GM21737 (cell line): ENCODE measurements at regions not wholly inside any gene's neighbourhood (a gene's known extent, or its start where the extent isn't known, plus 50 kb on each side); places are given as distances from the start of the nearest gene placed in this dataset.
"Not testable (repeated sequence)": the region's sequence is repeated elsewhere in the genome, so short reads cannot be mapped to it uniquely, and the experiment has no call there.

ENCODE experiments used
- ATAC-seq: cut with Tn5 transposase; IDR thresholded peaks from one replicate; pipeline ENCODE4 v1.9.1; 2021; ENCODE audit warnings: mild to moderate bottlenecking, moderate library complexity; ENCODE audit not compliant: unreplicated experiment

- peak; percentile 98 for ATAC-seq
These were observed 60.6 kb upstream of the EMB start for GRCh38 chr5:50501491-50502228.

- ATAC-seq = not testable (repeated sequence)
These were observed 72.0 kb upstream of the EMB start for GRCh38 chr5:50513028-50513457.

- ATAC-seq = not testable (repeated sequence)
These were observed 80.0 kb upstream of the EMB start for GRCh38 chr5:50521060-50521459.

GRCh38 chr5:50527514-50528060 is 86.5 kb upstream of the EMB start:
- not testable (repeated sequence) for ATAC-seq

- no peak for ATAC-seq
These were observed 94.3 kb upstream of the EMB start for GRCh38 chr5:50535393-50535792.

- not testable (repeated sequence) for ATAC-seq
These were observed 96.4 kb upstream of the EMB start for GRCh38 chr5:50537534-50537933.

GRCh38 chr5:50547303-50547702 is 106.2 kb upstream of the EMB start:
- ATAC-seq = peak; percentile 80

- ATAC-seq = no peak
These were observed 109.2 kb upstream of the EMB start for GRCh38 chr5:50550267-50550666.

GRCh38 chr5:50550993-50551392 is 109.9 kb upstream of the EMB start:
- ATAC-seq = no peak

- no peak for ATAC-seq
These were observed 112.5 kb upstream of the EMB start for GRCh38 chr5:50553560-50553984.

- not testable (repeated sequence) for ATAC-seq
These were observed 107.8 kb upstream of the PARP8 start for GRCh38 chr5:50558640-50559039.

GRCh38 chr5:50559955-50560354 is 106.5 kb upstream of the PARP8 start:
- ATAC-seq = no peak

GRCh38 chr5:50562694-50563093 is 103.7 kb upstream of the PARP8 start:
- ATAC-seq = no peak

GRCh38 chr5:50564079-50564478 is 102.4 kb upstream of the PARP8 start:
- ATAC-seq = peak; percentile 89

- ATAC-seq = no peak
These were observed 101.9 kb upstream of the PARP8 start for GRCh38 chr5:50564558-50564957.

- ATAC-seq = no peak
These were observed 92.3 kb upstream of the PARP8 start for GRCh38 chr5:50574121-50574520.

- ATAC-seq = no peak
These were observed 90.7 kb upstream of the PARP8 start for GRCh38 chr5:50575740-50576139.

- no peak for ATAC-seq
These were observed 90.2 kb upstream of the PARP8 start for GRCh38 chr5:50576265-50576664.

- ATAC-seq = no peak
These were observed 89.7 kb upstream of the PARP8 start for GRCh38 chr5:50576686-50577256.

- no peak for ATAC-seq
These were observed 85.9 kb upstream of the PARP8 start for GRCh38 chr5:50580506-50580905.

- ATAC-seq = not testable (repeated sequence)
These were observed 84.6 kb upstream of the PARP8 start for GRCh38 chr5:50581845-50582244.

- ATAC-seq = no peak
These were observed 83.7 kb upstream of the PARP8 start for GRCh38 chr5:50582699-50583098.
